IPS-NIHi7 (cell line): ENCODE measurements at regions not wholly inside any gene's neighbourhood (a gene's known extent, or its start where the extent isn't known, plus 50 kb on each side); places are given as distances from the start of the nearest gene placed in this dataset.

Experiments used
- DNase-seq: peaks from one replicate; pipeline ENCODE4 v3.0.0; 2012; ENCODE audit warnings: mixed read lengths; ENCODE audit errors: extremely low spot score

GRCh38 chr6:113406048-113406695, 451.0 kb upstream of the MARCKS start:
- no peak for DNase-seq

DNA sequence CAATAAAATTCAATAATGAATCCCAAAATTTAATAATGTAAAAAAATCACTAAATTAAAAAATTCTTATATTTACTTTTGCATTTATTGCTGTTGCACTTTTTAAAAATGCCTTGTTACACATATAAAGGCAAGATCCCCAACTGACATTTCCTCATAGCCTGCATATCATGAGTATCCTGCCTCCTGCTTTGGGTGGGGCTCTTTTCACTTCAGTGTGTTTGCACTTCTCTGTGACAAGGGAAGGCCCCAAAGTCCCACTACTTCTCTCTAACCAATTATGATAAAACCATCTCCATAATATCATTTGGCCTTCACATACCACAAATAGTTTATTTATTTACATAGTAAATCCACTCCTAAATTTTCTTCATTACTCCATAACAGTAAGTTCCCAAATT, 446.1 kb upstream of the MARCKS start:
- no peak for DNase-seq

- no peak for DNase-seq
These were observed 444.4 kb upstream of the MARCKS start for GRCh38 chr6:113412589-113413357.

DNA sequence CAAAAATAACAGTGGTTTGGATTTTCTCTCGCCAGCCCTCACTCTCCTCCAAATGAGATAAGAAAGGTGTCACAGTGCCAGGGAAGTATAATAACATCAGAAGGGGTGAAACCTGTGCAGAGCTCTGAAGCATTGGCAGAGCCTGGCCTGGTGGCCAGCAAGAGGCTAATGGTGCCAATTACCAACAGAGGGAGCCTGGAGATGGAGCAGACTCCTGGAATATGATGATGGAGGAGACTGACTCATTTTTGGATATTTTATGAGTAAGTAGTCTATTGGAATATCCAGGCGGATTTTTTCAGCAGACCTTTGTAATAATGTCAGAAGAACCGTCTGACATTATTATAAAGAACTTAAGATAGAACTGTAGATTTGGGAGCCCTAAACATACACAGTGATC, 442.6 kb upstream of the MARCKS start:
- DNase-seq, result no peak

DNA sequence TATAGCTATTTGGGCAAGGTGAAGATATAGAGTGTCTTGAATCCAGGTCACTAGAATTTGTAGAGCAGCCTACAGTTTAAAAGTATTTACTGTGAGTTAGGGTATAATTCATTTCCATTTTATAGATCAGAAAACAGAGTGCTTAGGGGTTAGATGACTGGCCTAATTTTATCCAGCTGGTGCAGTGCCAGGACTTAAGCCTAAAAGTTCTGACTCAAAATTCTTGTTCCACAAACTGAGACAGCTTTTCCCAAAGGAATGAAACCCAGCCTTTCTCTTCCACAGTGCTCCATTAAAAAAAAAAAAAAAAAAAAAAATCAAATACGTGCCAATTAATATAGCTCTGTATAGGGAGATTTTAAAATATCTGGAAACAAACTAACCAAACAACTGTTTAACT, 441.0 kb upstream of the MARCKS start:
- no peak for DNase-seq

DNA sequence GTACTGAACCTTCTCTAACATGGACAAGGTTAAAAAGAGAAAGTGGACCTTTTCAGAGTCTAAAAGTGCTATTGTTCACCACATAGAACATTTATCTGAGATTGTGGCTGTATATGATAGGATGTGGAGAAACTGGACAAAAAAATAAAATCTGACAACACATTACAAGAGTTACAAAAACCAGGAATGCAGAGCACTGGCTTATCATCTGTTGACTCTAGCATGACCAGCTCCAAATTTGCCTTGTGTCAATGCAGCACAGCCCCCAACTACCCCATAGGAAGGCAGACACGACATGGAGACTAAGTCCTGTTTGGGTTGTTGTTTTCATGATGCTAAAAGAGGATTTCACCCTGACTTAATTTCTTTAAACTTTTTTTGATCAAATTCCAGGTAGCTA, 436.9 kb upstream of the MARCKS start:
- DNase-seq, result no peak

DNA sequence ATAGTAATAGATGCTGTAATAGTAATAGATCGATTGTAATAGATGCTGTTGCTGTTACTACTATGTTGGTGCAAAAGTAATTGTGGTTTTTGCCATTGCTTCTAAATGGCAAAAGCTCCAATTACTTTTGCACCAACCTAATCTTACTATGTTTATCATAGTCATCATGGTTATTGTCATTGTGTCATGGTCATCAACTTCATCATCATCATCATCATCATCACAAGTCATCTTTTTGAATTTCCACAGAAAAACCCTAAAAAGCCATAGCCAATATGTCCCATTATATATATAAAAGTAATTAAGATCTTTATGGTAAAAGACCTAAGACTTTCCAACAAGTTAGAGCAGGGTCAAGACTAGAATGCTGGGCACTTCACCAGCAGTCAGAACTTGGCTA, 435.1 kb upstream of the MARCKS start:
- DNase-seq, result no peak

DNA sequence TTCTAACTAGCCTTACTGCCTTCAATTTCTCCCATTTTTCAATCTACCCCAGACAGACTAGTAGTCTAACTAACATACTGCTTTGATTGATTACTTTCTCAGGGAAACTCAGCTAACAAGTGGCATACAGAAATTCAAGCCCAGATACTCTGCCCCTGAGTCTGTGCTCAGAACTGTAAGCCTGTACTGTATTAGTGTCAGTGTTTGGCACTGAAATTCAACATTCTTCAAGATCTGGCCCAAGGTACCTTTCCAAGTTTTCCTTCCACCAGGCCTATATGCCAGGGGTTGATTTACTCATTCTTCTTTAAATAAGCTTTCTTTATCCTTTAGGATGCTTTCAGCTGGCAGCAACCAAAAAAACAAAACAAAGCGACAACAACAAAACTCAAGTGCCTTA, 433.2 kb upstream of the MARCKS start:
- DNase-seq, result no peak

DNA sequence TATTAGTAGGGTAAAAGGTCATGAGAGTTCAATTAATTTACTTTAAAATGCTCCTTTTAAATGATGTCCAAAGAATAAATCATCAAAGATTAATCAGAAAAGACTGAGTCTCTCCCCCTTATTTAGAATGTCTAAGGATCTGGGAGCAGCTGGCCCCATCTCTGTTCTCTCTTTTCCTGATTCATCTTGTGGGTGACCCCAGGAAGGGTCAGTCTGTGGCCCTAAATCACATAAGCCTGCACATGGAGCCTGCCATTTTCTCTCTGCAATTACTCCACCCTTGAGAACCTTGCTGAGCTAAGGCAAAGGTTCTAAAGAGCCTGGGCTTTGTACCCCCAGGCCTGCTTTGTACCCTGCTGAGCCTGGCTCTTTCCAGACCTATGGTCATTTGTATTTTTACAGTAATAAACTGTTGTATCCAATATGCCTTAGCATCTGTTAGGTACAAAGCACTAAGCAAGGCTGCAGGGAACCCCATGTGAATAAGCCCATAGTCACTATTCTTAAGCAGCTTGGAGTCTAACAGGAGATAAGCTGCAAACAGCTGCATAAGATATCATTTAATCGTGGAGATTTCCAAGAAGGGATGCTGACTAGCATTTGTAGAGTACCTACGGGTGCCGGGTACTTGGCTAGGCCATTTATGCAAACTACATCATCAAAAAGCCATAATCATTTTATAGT, 431.0 kb upstream of the MARCKS start:
- no peak for DNase-seq

DNA sequence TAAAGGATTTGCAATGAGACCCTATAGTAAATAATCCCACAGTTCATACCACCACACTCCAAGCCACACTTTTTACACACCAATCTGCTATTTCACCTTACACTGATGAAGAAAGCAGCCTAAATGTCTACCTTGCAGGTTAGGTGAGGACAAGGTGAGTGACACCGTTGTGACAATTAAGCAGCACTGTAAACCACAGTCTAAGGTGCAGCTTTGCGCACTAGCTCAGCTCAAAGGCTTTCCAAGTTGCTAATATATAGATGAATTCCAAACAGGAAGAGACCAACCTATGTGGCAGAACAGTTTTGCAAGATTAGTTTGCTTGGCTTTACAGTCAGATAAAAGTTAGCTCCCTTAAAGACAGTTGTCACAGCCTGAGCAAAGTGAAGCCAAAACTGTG, 429.5 kb upstream of the MARCKS start:
- no peak for DNase-seq

- no peak for DNase-seq
These were observed 428.4 kb upstream of the MARCKS start for GRCh38 chr6:113428702-113429101.

- DNase-seq, result no peak
These were observed 424.4 kb upstream of the MARCKS start for GRCh38 chr6:113432521-113433334.

- DNase-seq, result no peak
These were observed 423.7 kb upstream of the MARCKS start for GRCh38 chr6:113433335-113433991.

GRCh38 chr6:113434641-113435040, 422.5 kb upstream of the MARCKS start:
- no peak for DNase-seq

- DNase-seq, result no peak
These were observed 419.6 kb upstream of the MARCKS start for GRCh38 chr6:113437566-113437965.

DNA sequence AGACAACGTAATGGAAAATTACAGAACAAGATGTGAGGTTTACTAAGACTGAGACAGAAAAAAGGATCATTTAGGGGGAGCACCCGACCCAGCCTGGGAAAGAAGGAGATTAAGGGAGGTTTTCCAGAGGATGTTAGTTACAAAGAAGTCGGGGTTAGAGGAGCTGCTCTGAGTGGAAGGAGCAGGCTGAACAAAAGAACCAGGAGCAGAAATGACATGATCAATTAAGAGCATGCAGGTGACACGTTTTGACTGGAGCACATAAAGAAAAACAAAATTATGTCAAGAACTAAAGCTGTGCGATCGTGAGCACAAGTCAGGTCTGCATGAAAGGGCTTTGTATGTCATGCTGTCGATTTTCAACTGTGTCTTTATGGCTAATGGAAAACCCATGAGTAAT, 417.3 kb upstream of the MARCKS start:
- no peak for DNase-seq

- no peak for DNase-seq
These were observed 415.1 kb upstream of the MARCKS start for GRCh38 chr6:113442040-113442439.

- DNase-seq, result no peak
These were observed 411.9 kb upstream of the MARCKS start for GRCh38 chr6:113445201-113445600.

- DNase-seq, result no peak
These were observed 409.9 kb upstream of the MARCKS start for GRCh38 chr6:113447088-113447831.

DNA sequence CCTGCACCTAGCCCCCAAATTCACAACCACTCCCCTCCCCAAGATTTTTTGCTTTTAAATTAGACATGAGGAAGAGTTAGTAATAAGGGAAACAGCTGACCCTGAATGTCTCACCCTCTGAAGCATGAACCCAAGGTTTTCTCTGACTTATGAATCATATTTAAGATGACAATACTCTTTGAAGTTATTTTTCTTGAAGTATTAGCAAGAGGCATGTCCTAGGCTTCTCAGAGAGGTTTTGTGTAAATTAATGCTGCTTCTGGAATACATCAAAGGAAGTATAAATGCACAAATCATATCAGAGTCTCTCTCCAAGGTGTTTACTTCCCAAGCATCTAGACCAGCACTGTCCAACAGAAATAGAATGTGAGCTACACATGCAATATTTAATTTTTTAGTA, 408.1 kb upstream of the MARCKS start:
- no peak for DNase-seq

DNA sequence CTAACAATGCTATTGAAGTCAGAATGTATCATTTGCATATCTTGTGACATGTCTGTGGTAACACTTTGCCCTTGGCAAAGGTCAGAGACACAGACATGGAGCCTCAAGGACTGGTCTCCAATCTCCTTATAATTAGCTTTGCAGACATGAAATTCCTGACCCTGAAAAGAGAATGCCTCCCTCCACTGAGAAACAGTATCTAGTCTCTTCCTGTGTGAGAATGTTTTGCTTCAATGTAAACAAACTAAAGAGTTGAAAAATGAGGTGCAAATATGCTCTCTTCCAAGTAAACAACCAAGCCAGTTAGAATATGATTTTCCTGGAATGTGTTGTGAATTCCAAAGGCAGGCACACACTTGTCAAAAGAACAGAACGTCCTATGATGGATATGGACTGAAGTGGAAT, 407.1 kb upstream of the MARCKS start:
- DNase-seq, result no peak
